Panc1 (cell line): ENCODE measurements at regions not wholly inside any gene's neighbourhood (a gene's known extent, or its start where the extent isn't known, plus 50 kb on each side); places are given as distances from the start of the nearest gene placed in this dataset.

Experiments used
- ATAC-seq: fragments of 200-7000 bp; cut with Tn5 transposase; 2 replicates; pipeline ENCODE4 v1.9.1; 2020; ENCODE audit warnings: mild to moderate bottlenecking, moderate library complexity
- BruUV-seq: library from RNA; stranded (reverse); fragments of 400-500 nt; replicated peaks from 2 replicates; lab custom pipeline; 2021; lab: Mats Ljungman, UMichigan
- CTCF ChIA-PET: fragments of 300-600 bp; sonication (Branson Sonifier 250); formaldehyde crosslinking; loops from one replicate; lab custom pipeline; 2022; ENCODE audit warnings: antibody characterized with exemption; lab: Charles Lee
- POLR2A ChIA-PET: fragments of 300-600 bp; sonication (Branson Sonifier 250); formaldehyde crosslinking; loops from one replicate; lab custom pipeline; 2022; ENCODE audit warnings: antibody characterized with exemption; lab: Charles Lee
- DNase-seq: peaks from one replicate; pipeline ENCODE4 v3.0.0-alpha.2; 2010; ENCODE audit warnings: low read depth, low spot score
- H3K27ac ChIP-seq: 2 replicates; pipeline ENCODE4 v1.5.1; 2011; ENCODE audit warnings: mild to moderate bottlenecking, low read length, inconsistent platforms
- H3K27me3 ChIP-seq: fragments of 200-500 bp; sonication (Bioruptor generic); 2 replicates; pipeline ENCODE4 v1.6.0; 2014; ENCODE audit warnings: low read length, inconsistent platforms; ENCODE audit not compliant: control insufficient read depth, insufficient read depth
- H3K36me3 ChIP-seq: fragments of 200-500 bp; sonication (Bioruptor generic); 2 replicates; pipeline ENCODE4 v1.5.1; 2014; ENCODE audit warnings: inconsistent platforms, mild to moderate bottlenecking, low read length, moderate library complexity; ENCODE audit not compliant: control insufficient read depth, insufficient read depth
- H3K4me1 ChIP-seq: 2 replicates; pipeline ENCODE4 v1.5.1; 2011; ENCODE audit warnings: inconsistent platforms, mild to moderate bottlenecking, low read length, moderate library complexity; ENCODE audit not compliant: control insufficient read depth, insufficient read depth
- H3K4me3 ChIP-seq, 2 experiments: 2 replicates each; pipeline ENCODE4 v1.5.1; 2011 to 2012; ENCODE audit warnings: low read depth in 2 of 2, low read length in 2 of 2, mild to moderate bottlenecking in 2 of 2, inconsistent platforms in 1 of 2, moderate library complexity in 1 of 2
- H3K9me3 ChIP-seq: fragments of 200-500 bp; sonication (Bioruptor generic); 2 replicates; pipeline ENCODE4 v1.5.1; 2014; ENCODE audit warnings: low read depth, mild to moderate bottlenecking, inconsistent platforms, low read length, moderate library complexity; ENCODE audit not compliant: control insufficient read depth, insufficient read depth
- CTCF ChIP-seq: fragments of 450-650 bp; IDR thresholded peaks from 2 replicates; pipeline ENCODE4 v1.5.1; 2017; ENCODE audit warnings: mild to moderate bottlenecking
- SIN3A ChIP-seq: IDR thresholded peaks from 2 replicates; pipeline ENCODE4 v1.6.1; 2012; ENCODE audit warnings: low read depth, mild to moderate bottlenecking, low read length, moderate library complexity, borderline replicate concordance; ENCODE audit not compliant: insufficient read depth
- TCF7L2 ChIP-seq: IDR thresholded peaks from 2 replicates; pipeline ENCODE4 v1.6.1; 2011; ENCODE audit warnings: mild to moderate bottlenecking, low read depth, low read length, inconsistent platforms
- in situ Hi-C: cut with HindIII; loops from 2 replicates; pipeline ENCODE4 v1.10.0; 2016; ENCODE audit warnings: low sequenced_read_pairs, low pct_unique_long_range_greater_than_20kb
- intact Hi-C: fragments of 100-400 bp; cut with micrococcal nuclease; formaldehyde crosslinking; loops from one replicate; pipeline ENCODE4 v1.10.0; 2022; ENCODE audit not compliant: unreplicated experiment
- TF ChIP-seq, protein P1 (sequence below), 2 experiments: IDR thresholded peaks; 2 replicates each; pipeline ENCODE4 v1.6.1; 2011 to 2012; ENCODE audit warnings: low read depth in 2 of 2, control low read depth in 1 of 2, low read length in 1 of 2, mild to moderate bottlenecking in 1 of 2, moderate library complexity in 1 of 2; ENCODE audit not compliant: insufficient read depth in 1 of 2

GRCh38 chr5:107104040-107104995 is 566.4 kb downstream of the EFNA5 start:
- intact Hi-C loops = loop anchor here (10.0 kb wide), 1 partner anchor 470 kb away; no protein-coding TSS in a partner anchor
- H3K36me3 ChIP-seq = no peaks in the 10 kb centered on the region
- H3K27ac ChIP-seq = no peak overlapping the region
- no peaks in the 10 kb centered on the region for H3K4me1 ChIP-seq
- CTCF ChIA-PET = no interaction called here
- BruUV-seq = no TSS peak
- ATAC-seq (peak; percentile 94), DNase-seq (peak; percentile 50)
- H3K9me3 ChIP-seq = no peaks in the 10 kb centered on the region; the same call in 1 of the 2 replicates
- in situ Hi-C loops = no loop called here
- TF ChIP-seq, protein P1, sequence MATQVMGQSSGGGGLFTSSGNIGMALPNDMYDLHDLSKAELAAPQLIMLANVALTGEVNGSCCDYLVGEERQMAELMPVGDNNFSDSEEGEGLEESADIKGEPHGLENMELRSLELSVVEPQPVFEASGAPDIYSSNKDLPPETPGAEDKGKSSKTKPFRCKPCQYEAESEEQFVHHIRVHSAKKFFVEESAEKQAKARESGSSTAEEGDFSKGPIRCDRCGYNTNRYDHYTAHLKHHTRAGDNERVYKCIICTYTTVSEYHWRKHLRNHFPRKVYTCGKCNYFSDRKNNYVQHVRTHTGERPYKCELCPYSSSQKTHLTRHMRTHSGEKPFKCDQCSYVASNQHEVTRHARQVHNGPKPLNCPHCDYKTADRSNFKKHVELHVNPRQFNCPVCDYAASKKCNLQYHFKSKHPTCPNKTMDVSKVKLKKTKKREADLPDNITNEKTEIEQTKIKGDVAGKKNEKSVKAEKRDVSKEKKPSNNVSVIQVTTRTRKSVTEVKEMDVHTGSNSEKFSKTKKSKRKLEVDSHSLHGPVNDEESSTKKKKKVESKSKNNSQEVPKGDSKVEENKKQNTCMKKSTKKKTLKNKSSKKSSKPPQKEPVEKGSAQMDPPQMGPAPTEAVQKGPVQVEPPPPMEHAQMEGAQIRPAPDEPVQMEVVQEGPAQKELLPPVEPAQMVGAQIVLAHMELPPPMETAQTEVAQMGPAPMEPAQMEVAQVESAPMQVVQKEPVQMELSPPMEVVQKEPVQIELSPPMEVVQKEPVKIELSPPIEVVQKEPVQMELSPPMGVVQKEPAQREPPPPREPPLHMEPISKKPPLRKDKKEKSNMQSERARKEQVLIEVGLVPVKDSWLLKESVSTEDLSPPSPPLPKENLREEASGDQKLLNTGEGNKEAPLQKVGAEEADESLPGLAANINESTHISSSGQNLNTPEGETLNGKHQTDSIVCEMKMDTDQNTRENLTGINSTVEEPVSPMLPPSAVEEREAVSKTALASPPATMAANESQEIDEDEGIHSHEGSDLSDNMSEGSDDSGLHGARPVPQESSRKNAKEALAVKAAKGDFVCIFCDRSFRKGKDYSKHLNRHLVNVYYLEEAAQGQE (IDR thresholded peaks at IDR 0.05; ENCODE audit: insufficient read depth in 1 of 2, low read depth in 2 of 2, low read length in 1 of 2) = no peak
- TF ChIP-seq TCF7L2 = peak; percentile 81
- TF ChIP-seq SIN3A = no peak
- TF ChIP-seq CTCF = peak; percentile 79
- no peak overlapping the region for H3K4me3 ChIP-seq
- POLR2A ChIA-PET = no interaction called here
- no peaks in the 10 kb centered on the region for H3K27me3 ChIP-seq

DNA sequence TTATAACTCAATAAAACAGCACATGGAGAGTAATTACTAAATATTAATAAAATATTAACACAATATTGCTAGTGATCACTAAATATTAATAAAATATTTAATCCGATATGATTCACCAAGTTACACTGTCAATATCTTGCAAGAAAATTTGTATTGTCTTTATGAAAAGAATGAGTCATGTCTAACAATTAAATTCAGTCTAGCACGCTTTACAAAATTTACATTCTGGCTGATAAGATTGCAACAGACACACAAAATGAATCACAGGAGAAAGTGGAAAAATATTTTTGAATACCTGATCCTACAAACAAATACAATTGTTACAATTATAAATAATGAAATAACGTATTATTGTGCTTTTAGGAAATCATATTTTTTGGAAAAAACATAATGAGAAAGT is 567.2 kb downstream of the EFNA5 start:
- no TSS peak for BruUV-seq
- ATAC-seq (no peak), DNase-seq (no peak)
- Histone ChIP-seq H3K27ac (no peak overlapping the region), H3K27me3 (no peaks in the 10 kb centered on the region), H3K4me1 (no peaks in the 10 kb centered on the region), H3K4me3 (no peak overlapping the region), H3K9me3 (no peaks in the 10 kb centered on the region; the same call in 1 of the 2 replicates), H3K36me3 (no peaks in the 10 kb centered on the region)
- intact Hi-C loops = loop anchor here (10.0 kb wide), 1 partner anchor 471 kb away; no protein-coding TSS in a partner anchor
- TF ChIP-seq, protein P1 (IDR thresholded peaks at IDR 0.05; ENCODE audit: insufficient read depth in 1 of 2, low read depth in 2 of 2, low read length in 1 of 2) = no peak
- ChIA-PET POLR2A (no interaction called here), CTCF (no interaction called here)
- in situ Hi-C loops = no loop called here
